HG02885 (cell line): ENCODE measurements at regions not wholly inside any gene's neighbourhood (a gene's known extent, or its start where the extent isn't known, plus 50 kb on each side); places are given as distances from the start of the nearest gene placed in this dataset.

Source experiments
- ATAC-seq: cut with Tn5 transposase; IDR thresholded peaks from one replicate; pipeline ENCODE4 v1.9.1; 2021; ENCODE audit warnings: mild to moderate bottlenecking; ENCODE audit not compliant: unreplicated experiment, poor library complexity

GRCh38 chr5:29089591-29090130 lies 2051.3 kb upstream of the CDH9 start:
- no peak for ATAC-seq

- no peak for ATAC-seq
Observed at GRCh38 chr5:29085142-29085541, 2046.8 kb upstream of the CDH9 start.

- no peak for ATAC-seq
Observed at GRCh38 chr5:29079771-29080170, 2041.4 kb upstream of the CDH9 start.

GRCh38 chr5:29077451-29077850 lies 2039.1 kb upstream of the CDH9 start:
- no peak for ATAC-seq

- ATAC-seq = no peak
Observed at GRCh38 chr5:29069104-29069402, 2030.7 kb upstream of the CDH9 start.

GRCh38 chr5:29061381-29061780 lies 2023.0 kb upstream of the CDH9 start:
- ATAC-seq = no peak

- no peak for ATAC-seq
Observed at GRCh38 chr5:29054694-29055093, 2016.3 kb upstream of the CDH9 start.

GRCh38 chr5:29054282-29054681 lies 2015.9 kb upstream of the CDH9 start:
- ATAC-seq = no peak

GRCh38 chr5:29051509-29051908 lies 2013.1 kb upstream of the CDH9 start:
- ATAC-seq = no peak

- no peak for ATAC-seq
Observed at GRCh38 chr5:29042152-29042551, 2003.8 kb upstream of the CDH9 start.

GRCh38 chr5:29040404-29040803 lies 2002.0 kb upstream of the CDH9 start:
- no peak for ATAC-seq

GRCh38 chr5:29039994-29040393 lies 2001.6 kb upstream of the CDH9 start:
- ATAC-seq = no peak

GRCh38 chr5:29037716-29038115 lies 1999.3 kb upstream of the CDH9 start:
- no peak for ATAC-seq

- no peak for ATAC-seq
Observed at GRCh38 chr5:29024052-29024451, 1985.7 kb upstream of the CDH9 start.

- no peak for ATAC-seq
Observed at GRCh38 chr5:29023541-29023940, 1985.2 kb upstream of the CDH9 start.

- ATAC-seq = no peak
Observed at GRCh38 chr5:29017501-29017900, 1979.1 kb upstream of the CDH9 start.

GRCh38 chr5:29016067-29016466 lies 1977.7 kb upstream of the CDH9 start:
- no peak for ATAC-seq

GRCh38 chr5:29015523-29015922 lies 1977.1 kb upstream of the CDH9 start:
- ATAC-seq = no peak

GRCh38 chr5:29005386-29005785 lies 1967.0 kb upstream of the CDH9 start:
- ATAC-seq = no peak

- no peak for ATAC-seq
Observed at GRCh38 chr5:29002481-29002880, 1964.1 kb upstream of the CDH9 start.

GRCh38 chr5:29001666-29002065 lies 1963.3 kb upstream of the CDH9 start:
- ATAC-seq = no peak

- no peak for ATAC-seq
Observed at GRCh38 chr5:28984639-28985038, 1946.3 kb upstream of the CDH9 start.

- ATAC-seq = no peak
Observed at GRCh38 chr5:28975508-28975907, 1937.1 kb upstream of the CDH9 start.
